Uterus (tissue), 2 donors: ENCODE measurements at regions not wholly inside any gene's neighbourhood (a gene's known extent, or its start where the extent isn't known, plus 50 kb on each side); places are given as distances from the start of the nearest gene placed in this dataset.

Source experiments
- CTCF ChIP-seq, 4 experiments: fragments of 200-600 bp in 2 of 4; fragments of 450-650 bp in 2 of 4; sonication (generic) in 2 of 4; IDR thresholded peaks; one replicate each; pipeline ENCODE4 v1.5.1; 2016 to 2019; ENCODE audit warnings: antibody characterized with exemption in 4 of 4, mild to moderate bottlenecking in 2 of 4, moderate library complexity in 1 of 4
- POLR2A ChIP-seq, 2 donors: fragments of 450-650 bp; IDR thresholded peaks; one replicate each; pipeline ENCODE4 v1.6.1; 2016; ENCODE audit warnings: antibody characterized with exemption in 2 of 2, mild to moderate bottlenecking in 1 of 2, moderate library complexity in 1 of 2

GRCh38 chr4:154126276-154126675 lies 337.4 kb upstream of the SFRP2 start:
- no peak for TF ChIP-seq CTCF (IDR thresholded peaks at IDR 0.05)
- TF ChIP-seq POLR2A (IDR thresholded peaks at IDR 0.05): no peak
